ENCODE measurements at regions not wholly inside any gene's neighbourhood (a gene's known extent, or its start where the extent isn't known, plus 50 kb on each side); places are given as distances from the start of the nearest gene placed in this dataset.

- TF ChIP-seq CTCF (IDR thresholded peaks at IDR 0.05; ENCODE audit: poor library complexity, severe bottlenecking): no peak
- no peak for TF ChIP-seq TAF1 (IDR thresholded peaks at IDR 0.05; ENCODE audit: low read depth)
- TF ChIP-seq EP300 (conservative IDR thresholded peaks at IDR 0.05; ENCODE audit: poor library complexity, severe bottlenecking): no peak
- no peak for TF ChIP-seq RAD21 (conservative IDR thresholded peaks at IDR 0.05)
Observed at GRCh38 chr2:184119989-184120800, 478.1 kb upstream of the ZNF804A start.
